ENCODE measurements at regions not wholly inside any gene's neighbourhood (a gene's known extent, or its start where the extent isn't known, plus 50 kb on each side); places are given as distances from the start of the nearest gene placed in this dataset.

GRCh38 chr2:120669121-120669952 lies 66.3 kb upstream of the GLI2 start:
- peak; percentile 74 for DNase-seq

- no peak for DNase-seq
These were observed 65.7 kb upstream of the GLI2 start for GRCh38 chr2:120669971-120670370.

GRCh38 chr2:120670371-120670770 lies 65.3 kb upstream of the GLI2 start:
- DNase-seq, result no peak

DNA sequence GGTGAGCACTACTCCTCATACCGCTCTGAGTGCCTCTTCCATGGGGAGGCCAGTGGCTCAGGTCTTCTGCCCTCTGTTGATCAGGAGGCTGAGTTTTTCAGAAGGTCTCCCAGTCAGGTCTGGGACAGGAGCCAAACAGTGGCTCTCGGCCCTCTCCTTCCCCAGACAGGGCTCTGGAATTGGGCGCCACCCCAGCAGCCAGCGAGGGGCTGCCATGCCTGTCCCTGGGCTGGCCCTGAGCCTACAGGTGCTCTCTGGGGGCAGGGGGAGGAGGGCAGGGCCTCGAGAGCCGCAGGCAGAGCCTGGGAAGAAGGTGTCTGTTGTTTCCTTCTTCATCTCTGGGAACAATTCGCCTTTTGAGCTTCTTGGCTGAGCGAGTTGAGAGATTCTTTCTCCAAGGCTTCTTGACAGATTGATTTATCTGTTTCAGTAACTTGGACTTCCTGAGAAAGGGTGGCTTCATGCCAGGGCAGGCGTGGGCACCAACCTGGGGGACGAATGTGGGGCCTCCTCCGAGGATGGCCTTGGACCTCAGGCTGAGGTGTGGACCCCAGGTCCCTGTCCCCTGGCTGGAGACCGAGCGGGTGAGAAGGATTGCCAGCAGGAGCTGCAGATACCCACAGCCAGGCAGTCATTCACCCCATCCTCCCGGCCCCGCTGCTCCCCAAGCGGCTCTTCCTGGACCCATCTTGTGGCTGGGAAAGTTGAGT lies 64.7 kb upstream of the GLI2 start:
- no peak for DNase-seq

DNA sequence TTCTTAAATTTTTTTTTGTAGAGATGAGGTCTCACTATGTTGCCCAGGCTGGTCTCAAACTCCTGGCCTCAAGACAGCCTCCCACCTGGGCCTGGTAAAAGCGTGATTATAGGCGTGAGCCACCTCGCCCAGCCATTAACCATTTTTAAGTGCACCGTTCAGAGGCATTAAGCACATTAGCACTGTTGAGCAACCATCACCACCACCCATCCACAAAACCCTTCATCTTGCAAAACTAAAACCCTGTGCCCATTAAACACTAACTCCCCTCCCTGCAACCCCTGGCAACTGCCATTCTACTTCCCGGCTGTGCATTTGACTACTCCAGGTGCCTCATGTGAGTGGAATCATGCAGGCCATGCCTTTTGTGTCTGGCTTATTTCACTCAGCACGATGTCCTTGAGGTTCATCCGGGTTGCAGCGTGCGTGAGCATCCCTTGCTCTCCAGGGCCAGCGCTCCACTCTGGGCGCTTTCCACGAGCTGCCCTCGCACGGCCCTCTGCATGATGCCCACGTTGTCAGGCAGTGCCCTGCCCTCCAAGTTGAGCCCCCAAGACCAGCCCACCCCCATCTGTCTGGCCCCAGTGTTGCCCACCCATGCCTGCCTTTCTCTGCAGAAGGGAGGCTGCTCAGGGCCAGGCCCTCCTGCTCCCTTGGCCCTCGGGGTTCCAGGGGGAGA lies 63.0 kb upstream of the GLI2 start:
- no peak for DNase-seq

GRCh38 chr2:120673205-120673550 lies 62.5 kb upstream of the GLI2 start:
- no peak for DNase-seq

DNA sequence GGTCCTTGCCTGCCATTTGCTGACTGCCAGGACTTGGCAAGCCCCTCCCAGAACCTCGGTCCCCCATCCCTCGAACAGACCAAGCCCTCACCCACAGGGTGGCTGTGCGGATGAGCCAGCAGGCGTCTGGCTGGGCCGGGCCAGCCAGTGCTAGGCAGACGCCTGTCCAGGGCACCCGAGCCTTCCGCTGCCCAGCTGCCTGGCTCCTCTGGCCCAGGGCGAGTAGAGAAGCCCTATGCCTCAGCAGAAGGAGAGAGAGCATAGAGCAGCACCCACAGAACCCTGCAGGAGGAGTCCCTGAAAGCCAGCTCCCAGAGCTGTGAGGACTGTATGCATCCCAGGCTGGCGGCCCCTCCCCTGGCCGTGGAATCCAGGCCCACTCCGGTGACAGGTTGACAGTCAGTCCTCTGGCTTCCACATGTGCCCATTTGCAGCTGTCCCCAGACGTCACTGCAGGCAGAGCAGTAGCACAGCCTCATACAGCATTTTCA lies 62.1 kb upstream of the GLI2 start:
- DNase-seq, result no peak

DNA sequence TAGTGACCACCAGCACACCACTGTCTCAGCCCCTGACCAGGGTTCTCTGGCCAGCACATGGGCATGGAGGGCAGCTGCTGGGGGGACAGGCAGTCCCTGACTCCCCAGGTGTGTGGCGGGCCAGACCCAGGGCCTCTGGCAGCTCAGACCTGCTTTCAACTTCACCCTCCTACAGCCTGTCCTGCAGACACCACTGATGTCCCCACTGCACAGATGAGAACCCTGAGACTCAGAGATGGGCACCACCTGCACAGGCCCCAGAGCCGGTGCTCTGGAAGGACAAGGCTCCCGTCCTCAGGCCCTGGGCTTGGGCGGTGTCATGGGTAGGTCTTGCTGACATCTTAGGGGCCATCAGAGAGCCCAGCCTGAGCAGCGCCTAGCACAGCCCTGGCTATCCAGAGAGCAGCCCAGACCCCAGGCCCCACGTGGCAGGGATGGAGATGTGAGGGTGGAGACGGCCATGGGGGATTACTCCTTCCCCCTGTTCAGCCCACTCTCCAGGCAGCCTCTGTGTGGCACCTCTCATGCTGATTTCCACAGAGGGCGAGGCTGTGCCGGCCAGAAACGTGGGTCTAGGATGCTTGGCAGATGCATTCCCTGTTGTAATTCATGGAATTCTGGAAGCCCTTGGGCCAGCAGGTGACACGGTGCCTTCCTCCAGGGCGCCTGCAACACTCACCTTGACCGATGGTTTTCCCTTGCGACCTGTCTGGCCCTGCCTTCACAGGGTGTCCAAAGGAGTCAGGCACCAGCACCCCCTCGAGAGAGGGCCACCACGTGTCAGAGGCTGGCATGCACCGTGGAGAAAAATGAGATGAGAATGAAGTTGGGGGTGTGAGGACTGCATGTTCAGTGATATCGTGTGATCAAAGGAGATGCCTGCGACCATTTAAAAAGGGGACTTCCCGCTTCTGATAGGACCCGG lies 61.2 kb upstream of the GLI2 start:
- DNase-seq, result no peak

DNA sequence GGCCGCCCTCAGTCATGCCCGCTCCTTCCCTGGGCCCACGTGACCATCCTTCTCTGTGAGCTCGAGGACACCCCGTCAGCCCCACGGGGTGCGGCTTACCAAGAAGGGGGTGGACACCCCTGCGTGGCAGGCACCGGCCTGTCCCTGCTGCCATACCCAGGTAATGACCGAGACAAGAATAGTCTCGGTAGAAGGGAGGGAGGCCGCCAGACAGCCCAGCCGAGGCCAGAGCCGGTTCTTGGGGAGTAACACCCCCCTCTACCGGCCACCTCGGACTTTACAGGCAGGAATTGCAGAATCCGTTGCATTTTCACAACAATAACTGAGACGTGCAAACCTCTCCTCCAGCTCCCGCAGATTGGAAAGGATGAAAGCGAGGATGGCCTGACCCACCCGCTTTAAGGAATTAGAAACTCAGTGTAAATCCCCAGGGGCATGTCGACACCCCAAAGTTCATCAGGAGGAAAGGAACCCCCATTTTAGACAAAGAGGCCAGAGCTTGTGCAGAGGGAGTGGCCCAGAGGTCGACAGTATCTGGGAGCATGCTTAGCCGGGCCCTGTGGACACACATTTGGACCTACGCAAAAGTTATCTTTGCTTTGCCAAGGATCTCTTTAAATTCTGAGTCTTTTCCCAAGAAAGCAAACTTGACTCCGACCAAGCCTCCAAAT lies 60.1 kb upstream of the GLI2 start:
- DNase-seq, result peak; percentile 83

- DNase-seq, result no peak
These were observed 58.4 kb upstream of the GLI2 start for GRCh38 chr2:120677221-120677620.

GRCh38 chr2:120677696-120678247 lies 57.9 kb upstream of the GLI2 start:
- DNase-seq, result no peak

DNA sequence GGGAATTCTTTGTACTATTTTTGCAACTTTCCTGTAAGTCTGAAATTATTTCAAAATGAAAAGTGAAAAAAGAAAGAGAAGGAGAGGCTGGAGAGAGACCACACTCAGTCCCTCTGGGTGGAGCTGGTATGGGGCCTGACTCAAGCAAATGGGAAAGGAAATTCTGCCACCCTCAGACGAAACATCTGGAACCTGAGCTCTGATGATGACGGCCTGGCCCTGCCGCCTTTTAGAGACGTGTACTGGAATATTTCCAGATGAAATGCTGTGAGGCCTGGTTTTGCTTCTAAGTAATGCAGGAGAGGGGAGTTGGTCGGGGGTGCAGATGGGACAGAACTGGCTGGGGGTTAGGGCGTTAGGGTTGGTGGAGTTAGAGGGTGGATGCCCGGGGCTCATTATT lies 57.4 kb upstream of the GLI2 start:
- no peak for DNase-seq

DNA sequence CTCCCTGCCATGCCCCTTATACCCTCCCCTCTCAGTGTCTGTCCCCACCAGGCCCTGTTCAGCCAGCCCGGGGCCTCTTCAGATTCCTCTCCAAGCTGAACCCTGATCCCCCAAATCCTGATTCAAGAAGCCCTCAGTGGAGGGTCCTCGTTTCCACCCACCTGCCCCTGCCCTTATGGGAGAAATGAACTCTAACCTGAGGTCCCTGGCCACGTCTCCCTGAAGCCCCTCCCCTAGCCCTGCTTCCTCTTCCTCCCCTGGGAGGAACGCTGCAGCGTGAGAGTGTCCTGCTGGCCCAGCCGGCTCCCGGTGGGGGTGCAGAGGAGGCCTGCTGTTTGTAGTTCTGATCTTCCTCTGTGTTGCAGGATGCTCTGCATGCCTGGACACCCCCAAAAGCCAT lies 56.7 kb upstream of the GLI2 start:
- DNase-seq, result no peak

DNA sequence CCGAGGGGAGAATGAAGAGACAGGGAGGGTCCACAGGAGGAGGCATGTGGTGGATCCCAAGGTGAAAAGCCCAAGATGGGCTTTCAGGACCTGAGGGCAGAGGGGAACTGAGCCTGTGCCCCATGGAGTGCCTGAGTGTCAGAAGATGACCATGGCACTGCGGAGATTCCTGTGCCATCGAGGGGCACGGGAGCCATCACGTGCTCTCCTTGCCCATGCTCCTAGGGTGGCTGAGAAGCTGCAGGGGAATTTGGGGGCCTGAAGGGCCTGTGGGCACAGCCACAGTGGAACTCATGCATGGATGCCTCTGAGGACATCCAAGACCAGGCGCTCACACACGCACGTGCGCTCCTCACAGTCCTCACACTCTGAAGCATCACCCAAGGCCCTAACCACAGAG lies 56.1 kb upstream of the GLI2 start:
- no peak for DNase-seq

DNA sequence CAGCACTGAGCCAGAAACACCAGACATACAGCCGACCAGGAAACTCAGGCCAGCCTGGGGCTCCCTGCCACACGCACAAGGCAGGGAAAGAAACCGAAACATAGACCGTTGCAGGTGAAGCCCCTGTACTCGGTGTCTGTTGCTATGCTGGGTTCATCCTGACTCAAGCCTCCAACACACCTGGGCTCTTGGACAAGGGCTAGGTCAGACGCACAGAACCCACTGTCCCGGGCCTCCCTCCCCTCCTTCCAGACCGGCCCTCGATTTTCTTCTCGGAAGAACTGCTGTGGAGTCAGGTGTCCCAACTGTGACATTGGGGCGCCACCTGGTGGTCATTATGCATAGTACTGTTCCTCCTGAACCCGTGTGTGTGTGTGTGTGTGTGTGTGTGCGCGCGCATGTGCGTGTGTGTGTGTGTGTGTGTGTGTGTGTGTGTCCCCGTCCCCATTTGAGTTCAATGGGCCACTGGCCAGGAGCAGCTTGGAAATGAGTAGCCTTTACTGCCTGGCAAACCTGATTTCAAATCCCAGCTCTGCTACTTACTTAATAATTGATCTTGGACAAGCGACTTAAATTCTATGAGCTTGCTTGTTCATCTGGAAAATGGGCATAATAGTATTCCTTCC lies 55.4 kb upstream of the GLI2 start:
- peak; percentile 88 for DNase-seq

GRCh38 chr2:120681181-120681580 lies 54.5 kb upstream of the GLI2 start:
- DNase-seq, result no peak

DNA sequence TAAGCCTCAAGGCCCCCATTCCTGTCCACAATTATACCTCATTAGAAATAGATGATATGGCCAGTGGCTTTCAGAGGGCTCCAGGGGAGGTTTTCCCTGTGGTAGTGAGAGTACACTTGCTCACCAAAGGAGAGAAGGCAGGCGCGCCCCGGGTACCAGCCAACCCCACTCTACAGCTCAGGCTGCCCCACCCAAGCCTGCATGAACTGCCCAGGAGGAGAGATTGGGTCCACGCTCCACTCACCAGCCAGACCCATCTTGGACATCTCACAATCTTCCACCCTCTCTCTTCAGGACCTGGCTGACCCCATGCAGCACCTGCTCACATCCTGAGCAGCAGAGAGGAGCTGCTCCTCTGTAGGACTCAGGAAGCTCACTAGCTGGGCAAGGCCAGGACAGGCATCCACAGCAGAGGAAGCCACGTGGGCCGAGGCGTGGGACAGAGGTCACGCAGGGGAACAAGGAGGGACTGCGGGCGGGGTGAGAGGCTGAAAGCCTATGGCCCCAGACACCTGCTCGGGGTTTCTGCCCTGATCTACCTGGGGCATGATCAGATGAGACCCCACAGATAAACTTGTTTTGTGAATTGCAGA lies 53.9 kb upstream of the GLI2 start:
- no peak for DNase-seq

DNA sequence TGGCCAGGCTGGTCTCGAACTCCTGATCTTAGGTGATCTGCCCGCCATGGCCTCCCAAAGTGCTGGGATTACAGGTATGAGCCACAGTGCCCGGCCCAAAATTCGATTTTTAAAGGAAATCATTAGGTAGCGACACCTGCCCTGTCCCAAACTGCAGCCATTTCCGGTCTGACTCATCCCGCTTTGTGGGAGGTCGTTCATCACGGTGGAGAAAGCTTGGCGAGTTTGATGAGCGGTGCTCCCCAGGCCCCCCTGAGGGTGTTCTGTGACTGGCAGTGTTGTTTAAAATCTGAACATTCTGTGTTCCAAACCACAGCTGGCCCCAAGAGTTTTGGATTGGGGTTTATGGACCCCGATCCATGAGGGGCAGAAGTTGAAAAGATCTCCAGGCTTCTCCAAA lies 53.0 kb upstream of the GLI2 start:
- DNase-seq, result no peak

DNA sequence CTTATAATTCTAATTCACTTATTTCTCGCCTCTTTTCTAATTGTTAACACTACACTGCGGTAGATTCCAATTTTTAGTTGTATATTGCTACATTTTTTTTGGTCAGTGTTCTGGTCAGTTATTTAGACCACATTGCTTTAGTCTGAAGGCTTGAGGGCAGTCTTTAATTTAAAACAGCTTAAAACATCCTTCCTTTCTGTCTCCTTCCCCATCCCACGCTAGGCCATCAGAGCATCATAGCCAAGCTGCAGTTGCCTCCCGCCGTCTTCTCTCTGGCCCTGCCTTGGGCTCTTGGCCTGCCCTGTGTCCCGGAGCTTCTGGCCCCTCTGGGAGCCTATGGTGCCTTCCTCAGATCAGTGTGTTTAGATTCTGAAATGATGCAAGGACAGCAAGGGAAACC lies 52.6 kb upstream of the GLI2 start:
- DNase-seq, result no peak

- no peak for DNase-seq
These were observed 52.0 kb upstream of the GLI2 start for GRCh38 chr2:120683701-120684100.
